Glutamatergic neuron (in vitro differentiated cells): ENCODE measurements at regions not wholly inside any gene's neighbourhood (a gene's known extent, or its start where the extent isn't known, plus 50 kb on each side); places are given as distances from the start of the nearest gene placed in this dataset.

Experiments
- DNase-seq: peaks from one replicate; pipeline ENCODE4 v3.0.0; 2022
- H3K27ac Mint-ChIP-seq: one replicate; pipeline ENCODE4 v1.8.0; 2020; ENCODE audit warnings: mild to moderate bottlenecking, mixed read lengths, inconsistent platforms; ENCODE audit not compliant: unreplicated experiment
- H3K27me3 Mint-ChIP-seq: one replicate; pipeline ENCODE4 v1.8.0; 2020; ENCODE audit warnings: mild to moderate bottlenecking, moderate library complexity, mixed read lengths, inconsistent platforms; ENCODE audit not compliant: unreplicated experiment
- H3K36me3 Mint-ChIP-seq: one replicate; pipeline ENCODE4 v1.8.0; 2020; ENCODE audit warnings: mild to moderate bottlenecking, mixed read lengths, inconsistent platforms; ENCODE audit not compliant: unreplicated experiment
- H3K4me1 Mint-ChIP-seq: one replicate; pipeline ENCODE4 v1.8.0; 2020; ENCODE audit warnings: mild to moderate bottlenecking, low read depth, mixed read lengths, inconsistent platforms; ENCODE audit not compliant: unreplicated experiment
- H3K4me3 Mint-ChIP-seq: one replicate; pipeline ENCODE4 v1.8.0; 2020; ENCODE audit warnings: mild to moderate bottlenecking, mixed read lengths, inconsistent platforms; ENCODE audit not compliant: unreplicated experiment
- H3K9me3 Mint-ChIP-seq: one replicate; pipeline ENCODE4 v1.8.0; 2020; ENCODE audit warnings: mild to moderate bottlenecking, moderate library complexity, mixed read lengths, inconsistent platforms; ENCODE audit not compliant: unreplicated experiment
- CTCF ChIP-seq: fragments of 200-600 bp; sonication (generic); IDR thresholded peaks from one replicate; pipeline ENCODE4 v1.5.0; 2021; ENCODE audit not compliant: partially characterized antibody, unreplicated experiment

- Mint-ChIP-seq H3K27ac (no peak overlapping the region), H3K9me3 (no peaks in the 10 kb centered on the region), H3K36me3 (no peaks in the 10 kb centered on the region), H3K27me3 (peaks cover 3% of the 10 kb centered on the region), H3K4me1 (peaks cover 1% of the 10 kb centered on the region), H3K4me3 (no peak overlapping the region)
- DNase-seq, result no peak
- TF ChIP-seq CTCF, result no peak
Observed at GRCh38 chr5:175109058-175109755, 334.8 kb downstream of the DRD1 start.

GRCh38 chr5:175107865-175108264, 336.1 kb downstream of the DRD1 start:
- H3K4me1 Mint-ChIP-seq, result peaks cover 1% of the 10 kb centered on the region

GRCh38 chr5:175107028-175107588, 336.9 kb downstream of the DRD1 start:
- Mint-ChIP-seq H3K27me3 (peaks cover 3% of the 10 kb centered on the region), H3K4me3 (no peak overlapping the region), H3K36me3 (no peaks in the 10 kb centered on the region), H3K27ac (no peak overlapping the region), H3K9me3 (no peaks in the 10 kb centered on the region), H3K4me1 (peaks cover 1% of the 10 kb centered on the region)
- no peak for TF ChIP-seq CTCF
- DNase-seq, result no peak

More at GRCh38 chr5:175107865-175108264, 336.1 kb downstream of the DRD1 start:
- DNase-seq, result no peak
- Mint-ChIP-seq H3K9me3 (no peaks in the 10 kb centered on the region), H3K27ac (no peak overlapping the region), H3K36me3 (no peaks in the 10 kb centered on the region), H3K27me3 (peaks cover under 1% of the 10 kb centered on the region), H3K4me3 (no peak overlapping the region)
- TF ChIP-seq CTCF, result no peak

GRCh38 chr5:175104677-175105076, 339.3 kb downstream of the DRD1 start:
- TF ChIP-seq CTCF, result no peak
- no peaks in the 10 kb centered on the region for H3K9me3 Mint-ChIP-seq
- H3K36me3 Mint-ChIP-seq, result no peaks in the 10 kb centered on the region
- H3K4me1 Mint-ChIP-seq, result peaks cover 1% of the 10 kb centered on the region
- H3K27ac Mint-ChIP-seq, result no peak overlapping the region
- no peak for DNase-seq
- H3K27me3 Mint-ChIP-seq, result peaks cover 3% of the 10 kb centered on the region
- no peak overlapping the region for H3K4me3 Mint-ChIP-seq

- H3K9me3 Mint-ChIP-seq, result no peaks in the 10 kb centered on the region
- H3K27ac Mint-ChIP-seq, result no peak overlapping the region
- no peak overlapping the region for H3K4me3 Mint-ChIP-seq
- no peaks in the 10 kb centered on the region for H3K36me3 Mint-ChIP-seq
- H3K27me3 Mint-ChIP-seq, result peaks cover 3% of the 10 kb centered on the region
- DNase-seq, result no peak
- peaks cover 1% of the 10 kb centered on the region for H3K4me1 Mint-ChIP-seq
- TF ChIP-seq CTCF, result no peak
Observed at GRCh38 chr5:175103746-175104145, 340.2 kb downstream of the DRD1 start.
